Osteocyte (in vitro differentiated cells): ENCODE measurements at regions not wholly inside any gene's neighbourhood (a gene's known extent, or its start where the extent isn't known, plus 50 kb on each side); places are given as distances from the start of the nearest gene placed in this dataset.

Experiments
- DNase-seq: peaks from one replicate; pipeline ENCODE4 v3.0.0; 2021; ENCODE audit warnings: mixed read lengths; ENCODE audit not compliant: unreplicated experiment; ENCODE audit errors: extremely low spot score
- H3K27ac Mint-ChIP-seq: one replicate; pipeline ENCODE4 v1.8.0; 2021; ENCODE audit warnings: mild to moderate bottlenecking, mixed read lengths; ENCODE audit not compliant: unreplicated experiment
- H3K27me3 Mint-ChIP-seq: one replicate; pipeline ENCODE4 v1.8.0; 2021; ENCODE audit warnings: mixed read lengths; ENCODE audit not compliant: unreplicated experiment
- H3K36me3 Mint-ChIP-seq: one replicate; pipeline ENCODE4 v1.8.0; 2021; ENCODE audit warnings: mixed read lengths; ENCODE audit not compliant: unreplicated experiment
- H3K4me1 Mint-ChIP-seq: one replicate; pipeline ENCODE4 v1.8.0; 2021; ENCODE audit warnings: mixed read lengths; ENCODE audit not compliant: unreplicated experiment
- H3K4me3 Mint-ChIP-seq: one replicate; pipeline ENCODE4 v1.8.0; 2021; ENCODE audit warnings: mild to moderate bottlenecking, moderate library complexity, mixed read lengths; ENCODE audit not compliant: unreplicated experiment
- H3K9me3 Mint-ChIP-seq: one replicate; pipeline ENCODE4 v1.8.0; 2021; ENCODE audit warnings: mixed read lengths; ENCODE audit not compliant: unreplicated experiment
- CTCF ChIP-seq: fragments of 200-600 bp; sonication (generic); IDR thresholded peaks from 2 replicates; pipeline ENCODE4 v1.5.0; 2021; ENCODE audit warnings: antibody characterized with exemption, mild to moderate bottlenecking, moderate library complexity

GRCh38 chr21:35927262-35927661 is 133.1 kb downstream of the SETD4 start:
- TF ChIP-seq CTCF: no peak
- Mint-ChIP-seq H3K4me3 (no peak overlapping the region), H3K27me3 (no peaks in the 10 kb centered on the region), H3K27ac (no peak overlapping the region), H3K4me1 (peaks cover 10% of the 10 kb centered on the region), H3K9me3 (no peaks in the 10 kb centered on the region), H3K36me3 (no peaks in the 10 kb centered on the region)
- DNase-seq: no peak

DNA sequence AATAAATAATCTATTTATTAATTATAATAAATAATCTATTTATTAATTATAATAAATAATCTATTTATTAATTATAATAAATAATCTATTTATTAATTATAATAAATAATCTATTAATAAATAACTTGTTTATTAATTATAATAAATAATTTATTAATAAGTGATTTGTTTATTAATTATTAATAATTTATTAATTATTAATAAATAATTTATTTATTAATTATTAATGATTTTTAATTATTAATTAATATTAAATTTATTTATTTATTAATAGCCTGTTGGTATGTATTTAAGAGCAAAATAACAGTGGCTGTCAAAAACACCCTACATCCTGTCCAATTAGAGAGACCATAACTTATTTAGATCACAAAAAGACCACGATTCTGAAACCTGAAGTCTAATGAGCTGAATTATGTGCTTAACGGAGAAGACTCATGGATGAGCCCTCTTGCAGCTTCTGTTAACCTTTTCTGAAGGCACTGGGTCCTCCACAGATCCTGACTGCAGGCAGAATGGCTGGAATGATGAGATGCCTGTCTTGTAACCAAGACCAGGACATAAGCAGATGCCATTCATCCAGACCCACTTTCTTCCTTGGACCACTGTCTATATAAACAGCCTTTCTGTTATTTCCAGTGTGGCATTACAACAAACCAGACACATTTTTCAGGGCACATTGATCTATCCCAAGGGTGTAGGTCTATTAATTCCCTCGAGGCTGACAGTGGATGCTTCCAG is 134.2 kb downstream of the SETD4 start:
- H3K27ac Mint-ChIP-seq: no peak overlapping the region
- DNase-seq: no peak
- no peaks in the 10 kb centered on the region for H3K36me3 Mint-ChIP-seq
- H3K9me3 Mint-ChIP-seq: no peaks in the 10 kb centered on the region
- TF ChIP-seq CTCF: no peak
- peaks cover 10% of the 10 kb centered on the region for H3K4me1 Mint-ChIP-seq
- H3K27me3 Mint-ChIP-seq: no peaks in the 10 kb centered on the region
- H3K4me3 Mint-ChIP-seq: no peak overlapping the region

- TF ChIP-seq CTCF: no peak
- DNase-seq: no peak
- Mint-ChIP-seq H3K27me3 (no peaks in the 10 kb centered on the region), H3K36me3 (no peaks in the 10 kb centered on the region), H3K27ac (no peak overlapping the region), H3K4me3 (no peak overlapping the region), H3K9me3 (no peaks in the 10 kb centered on the region), H3K4me1 (peaks cover 10% of the 10 kb centered on the region)
Measured at GRCh38 chr21:35925497-35925896, 134.8 kb downstream of the SETD4 start.

DNA sequence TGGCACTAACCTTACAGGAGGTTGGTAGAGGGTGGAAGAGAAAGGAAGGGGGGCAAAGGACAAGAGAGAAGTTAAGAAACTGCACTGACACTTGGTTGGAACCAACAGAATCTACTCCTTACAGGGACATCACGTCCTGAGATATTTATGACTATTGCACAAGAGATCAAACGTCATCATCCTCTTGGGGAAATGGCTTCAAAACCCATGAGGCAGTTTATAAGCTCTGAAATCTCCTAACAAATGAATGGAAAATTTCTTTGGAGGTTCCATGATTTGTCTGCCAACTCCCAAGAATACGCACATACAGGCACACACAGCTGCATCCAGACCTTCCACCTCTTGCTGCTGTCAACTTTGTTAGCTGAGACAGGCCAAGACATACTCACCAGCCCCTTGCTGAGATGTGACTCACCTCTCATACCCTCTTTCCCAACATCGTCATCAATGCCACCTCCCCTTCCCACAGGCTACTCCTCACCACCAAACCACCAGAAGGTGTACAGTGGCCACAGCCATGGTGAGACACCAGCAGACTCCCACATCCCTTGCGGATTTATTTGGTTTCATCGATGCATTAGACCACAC is 135.5 kb downstream of the SETD4 start:
- no peaks in the 10 kb centered on the region for H3K27me3 Mint-ChIP-seq
- no peak for DNase-seq
- peaks cover 10% of the 10 kb centered on the region for H3K4me1 Mint-ChIP-seq
- no peak for TF ChIP-seq CTCF
- H3K9me3 Mint-ChIP-seq: no peaks in the 10 kb centered on the region
- no peaks in the 10 kb centered on the region for H3K36me3 Mint-ChIP-seq
- H3K4me3 Mint-ChIP-seq: no peak overlapping the region
- H3K27ac Mint-ChIP-seq: no peak overlapping the region

DNA sequence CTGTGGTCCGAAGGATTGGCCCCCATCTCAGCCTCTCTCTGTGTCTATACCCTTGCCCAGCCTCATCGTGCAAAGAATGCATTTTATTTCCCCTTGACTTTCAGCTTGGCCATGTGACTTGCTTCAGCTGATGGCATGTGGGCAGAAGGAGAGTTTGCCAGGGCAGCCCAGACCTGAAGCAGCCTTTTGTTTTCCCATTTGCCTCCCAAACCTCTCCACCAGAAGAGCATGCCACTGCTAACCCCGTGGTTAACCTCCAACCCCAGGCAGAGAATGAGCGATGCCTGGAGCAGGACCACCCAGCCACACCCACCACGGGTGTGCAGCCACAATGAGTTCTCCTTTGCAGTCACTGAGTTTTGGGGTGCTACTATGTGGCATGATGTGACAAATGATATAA is 136.4 kb downstream of the SETD4 start:
- no peak for TF ChIP-seq CTCF
- Mint-ChIP-seq H3K4me3 (no peak overlapping the region), H3K9me3 (no peaks in the 10 kb centered on the region), H3K27ac (no peak overlapping the region), H3K27me3 (no peaks in the 10 kb centered on the region), H3K4me1 (peaks cover 10% of the 10 kb centered on the region), H3K36me3 (no peaks in the 10 kb centered on the region)
- no peak for DNase-seq
